Gastrocnemius medialis (tissue), 4 donors: ENCODE measurements at regions not wholly inside any gene's neighbourhood (a gene's known extent, or its start where the extent isn't known, plus 50 kb on each side); places are given as distances from the start of the nearest gene placed in this dataset.

ENCODE experiments used
- ATAC-seq, 2 donors: fragments of 150-250 bp; one replicate each; pipeline ENCODE4 v1.9.1; 2016
- DNase-seq, 2 donors: peaks; one replicate each; pipeline ENCODE4 v3.0.0-alpha.2; 2019
- H3K27ac ChIP-seq, 4 donors: fragments of 200-600 bp; sonication (generic); 1 replicate in 1 of 4; 2 replicates in 3 of 4; pipeline ENCODE4 v1.5.1; 2016 to 2018; ENCODE audit warnings: mild to moderate bottlenecking in 2 of 4, moderate library complexity in 1 of 4
- H3K27me3 ChIP-seq, 3 donors: fragments of 200-600 bp; sonication (generic) in 2 of 3; 1 replicate in 1 of 3; 2 replicates in 2 of 3; pipeline versions ENCODE4 v1.5.1 to v1.6.0; 2016 to 2019; ENCODE audit warnings: mild to moderate bottlenecking in 1 of 3, moderate library complexity in 1 of 3
- H3K36me3 ChIP-seq, 2 donors: fragments of 200-600 bp; sonication (generic) in 1 of 2; one replicate each; pipeline ENCODE4 v1.5.1; 2017 to 2018
- H3K4me1 ChIP-seq, 2 donors: fragments of 200-600 bp; sonication (generic) in 1 of 2; one replicate each; pipeline ENCODE4 v1.5.1; 2016 to 2017; ENCODE audit warnings: mild to moderate bottlenecking in 2 of 2
- H3K4me3 ChIP-seq, 4 donors: fragments of 200-600 bp; sonication (generic) in 3 of 4; 1 replicate in 1 of 4; 2 replicates in 3 of 4; pipeline ENCODE4 v1.5.1; 2016 to 2019; ENCODE audit warnings: mild to moderate bottlenecking in 2 of 4
- H3K9me3 ChIP-seq, 3 donors: fragments of 200-600 bp; sonication (generic) in 2 of 3; 1 replicate in 1 of 3; 2 replicates in 2 of 3; pipeline ENCODE4 v1.5.1; 2016 to 2019
- CTCF ChIP-seq, 5 experiments: fragments of 450-650 bp in 3 of 5; fragments of 200-600 bp in 2 of 5; sonication (generic) in 2 of 5; IDR thresholded peaks in 4 of 5; conservative IDR thresholded peaks in 1 of 5; 1 replicate in 4 of 5; 2 replicates in 1 of 5; pipeline ENCODE4 v1.5.1; 2016 to 2019; ENCODE audit warnings: antibody characterized with exemption in 5 of 5, mild to moderate bottlenecking in 3 of 5, moderate library complexity in 3 of 5
- POLR2A ChIP-seq, 2 donors: fragments of 450-650 bp; IDR thresholded peaks; one replicate each; pipeline ENCODE4 v1.6.1; 2017; ENCODE audit warnings: antibody characterized with exemption in 2 of 2, mild to moderate bottlenecking in 2 of 2, moderate library complexity in 2 of 2
- in situ Hi-C, 4 donors: fragments of 200-750 bp; cut with MboI; loops; one replicate each; pipeline versions ENCODE4 v1.15.0 to v1.8.0; 2017; ENCODE audit warnings: low sequenced_read_pairs in 4 of 4
- intact Hi-C: fragments of 100-400 bp; cut with DNase I; formaldehyde crosslinking; loops from one replicate; pipeline ENCODE4 v1.15.1; 2023; ENCODE audit warnings: low total_unique reads

- in situ Hi-C loops (no loop called here), intact Hi-C loops (no loop called here)
- Histone ChIP-seq H3K4me1 (no peaks in the 10 kb centered on the region), H3K36me3 (no peaks in the 10 kb centered on the region), H3K9me3 (no peaks in the 10 kb centered on the region), H3K27me3 (no peaks in the 10 kb centered on the region), H3K27ac (no peak overlapping the region), H3K4me3 (no peak overlapping the region)
- no peak for ATAC-seq
- TF ChIP-seq POLR2A (IDR thresholded peaks at IDR 0.05): no peak
- no peak for TF ChIP-seq CTCF (IDR thresholded peaks at IDR 0.05 in 4 of 5, conservative IDR thresholded peaks at IDR 0.05 in 1 of 5)
- DNase-seq: no peak
Observed at GRCh38 chr10:57161157-57161556, 800.1 kb upstream of the ZWINT start.

- Histone ChIP-seq H3K27ac (no peak overlapping the region), H3K9me3 (no peaks in the 10 kb centered on the region), H3K4me1 (no peaks in the 10 kb centered on the region), H3K36me3 (no peaks in the 10 kb centered on the region), H3K27me3 (no peaks in the 10 kb centered on the region), H3K4me3 (no peak overlapping the region)
- TF ChIP-seq POLR2A (IDR thresholded peaks at IDR 0.05) (no peak), CTCF (IDR thresholded peaks at IDR 0.05 in 4 of 5, conservative IDR thresholded peaks at IDR 0.05 in 1 of 5) (no peak)
- no peak for DNase-seq
- in situ Hi-C loops: no loop called here
- intact Hi-C loops: no loop called here
- no peak for ATAC-seq
Observed at GRCh38 chr10:57145548-57145947, 784.5 kb upstream of the ZWINT start.

GRCh38 chr10:57142925-57143576, 782.0 kb upstream of the ZWINT start:
- intact Hi-C loops: no loop called here
- no peak for DNase-seq
- Histone ChIP-seq H3K9me3 (no peaks in the 10 kb centered on the region), H3K4me3 (no peak overlapping the region), H3K36me3 (no peaks in the 10 kb centered on the region), H3K4me1 (no peaks in the 10 kb centered on the region), H3K27me3 (no peaks in the 10 kb centered on the region), H3K27ac (no peak overlapping the region)
- no peak for ATAC-seq
- in situ Hi-C loops: no loop called here
- TF ChIP-seq POLR2A (IDR thresholded peaks at IDR 0.05) (no peak), CTCF (IDR thresholded peaks at IDR 0.05 in 4 of 5, conservative IDR thresholded peaks at IDR 0.05 in 1 of 5) (no peak)

- DNase-seq: no peak
- Histone ChIP-seq H3K4me3 (no peak overlapping the region), H3K4me1 (no peaks in the 10 kb centered on the region), H3K36me3 (no peaks in the 10 kb centered on the region), H3K27me3 (no peaks in the 10 kb centered on the region), H3K9me3 (no peaks in the 10 kb centered on the region), H3K27ac (no peak overlapping the region)
- intact Hi-C loops: no loop called here
- ATAC-seq: no peak
- in situ Hi-C loops: no loop called here
- TF ChIP-seq POLR2A (IDR thresholded peaks at IDR 0.05) (no peak), CTCF (IDR thresholded peaks at IDR 0.05 in 4 of 5, conservative IDR thresholded peaks at IDR 0.05 in 1 of 5) (no peak)
Observed at GRCh38 chr10:57141708-57142107, 780.6 kb upstream of the ZWINT start.

GRCh38 chr10:57119684-57120083, 758.6 kb upstream of the ZWINT start:
- no peaks in the 10 kb centered on the region for H3K9me3 ChIP-seq
- H3K4me3 ChIP-seq: no peak overlapping the region
- DNase-seq (no peak), ATAC-seq (no peak)
- no peaks in the 10 kb centered on the region for H3K27me3 ChIP-seq
- intact Hi-C loops (no loop called here), in situ Hi-C loops (no loop called here)
- no peaks in the 10 kb centered on the region for H3K36me3 ChIP-seq
- no peaks in the 10 kb centered on the region for H3K4me1 ChIP-seq
- no peak overlapping the region for H3K27ac ChIP-seq
- TF ChIP-seq CTCF (IDR thresholded peaks at IDR 0.05 in 4 of 5, conservative IDR thresholded peaks at IDR 0.05 in 1 of 5) (no peak), POLR2A (IDR thresholded peaks at IDR 0.05) (no peak)
